HFF-Myc (cell line): ENCODE measurements at regions not wholly inside any gene's neighbourhood (a gene's known extent, or its start where the extent isn't known, plus 50 kb on each side); places are given as distances from the start of the nearest gene placed in this dataset.

Source experiments
- DNase-seq: peaks from one replicate; pipeline ENCODE4 v3.0.0-alpha.2; 2011; ENCODE audit warnings: low read depth; ENCODE audit errors: extremely low read depth
- H3K4me3 ChIP-seq: replicated peaks from 2 replicates; pipeline ENCODE4 v1.5.1; 2011; ENCODE audit warnings: low read depth, mild to moderate bottlenecking, control low read depth, low read length
- TF ChIP-seq, protein P1 (sequence below): IDR thresholded peaks from 2 replicates; pipeline ENCODE4 v1.5.1; 2012; ENCODE audit warnings: mild to moderate bottlenecking, low read depth, low read length, control low read depth; ENCODE audit errors: missing control alignments

DNA sequence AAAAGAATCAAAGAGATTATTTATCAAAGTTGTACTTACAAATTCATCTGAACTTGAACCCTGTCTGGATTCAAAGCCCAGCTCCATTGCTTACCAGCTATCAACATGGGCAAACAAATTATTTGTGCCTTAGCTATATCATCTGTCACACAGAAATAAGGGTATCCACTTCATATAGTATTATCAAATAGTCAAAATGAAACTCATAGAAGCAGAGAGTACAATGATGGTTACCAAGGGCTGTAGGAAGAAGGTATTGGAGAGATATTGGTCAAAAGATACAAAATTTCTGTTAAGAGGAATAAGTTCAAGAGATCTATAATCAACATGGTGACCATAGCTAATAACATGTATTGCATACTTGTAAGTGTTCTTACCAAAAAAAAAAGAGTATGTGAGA is 87.8 kb upstream of the CCDC28A start:
- no peak overlapping the region for H3K4me3 ChIP-seq
- TF ChIP-seq, protein P1, sequence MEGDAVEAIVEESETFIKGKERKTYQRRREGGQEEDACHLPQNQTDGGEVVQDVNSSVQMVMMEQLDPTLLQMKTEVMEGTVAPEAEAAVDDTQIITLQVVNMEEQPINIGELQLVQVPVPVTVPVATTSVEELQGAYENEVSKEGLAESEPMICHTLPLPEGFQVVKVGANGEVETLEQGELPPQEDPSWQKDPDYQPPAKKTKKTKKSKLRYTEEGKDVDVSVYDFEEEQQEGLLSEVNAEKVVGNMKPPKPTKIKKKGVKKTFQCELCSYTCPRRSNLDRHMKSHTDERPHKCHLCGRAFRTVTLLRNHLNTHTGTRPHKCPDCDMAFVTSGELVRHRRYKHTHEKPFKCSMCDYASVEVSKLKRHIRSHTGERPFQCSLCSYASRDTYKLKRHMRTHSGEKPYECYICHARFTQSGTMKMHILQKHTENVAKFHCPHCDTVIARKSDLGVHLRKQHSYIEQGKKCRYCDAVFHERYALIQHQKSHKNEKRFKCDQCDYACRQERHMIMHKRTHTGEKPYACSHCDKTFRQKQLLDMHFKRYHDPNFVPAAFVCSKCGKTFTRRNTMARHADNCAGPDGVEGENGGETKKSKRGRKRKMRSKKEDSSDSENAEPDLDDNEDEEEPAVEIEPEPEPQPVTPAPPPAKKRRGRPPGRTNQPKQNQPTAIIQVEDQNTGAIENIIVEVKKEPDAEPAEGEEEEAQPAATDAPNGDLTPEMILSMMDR: no peak
- DNase-seq: no peak

DNA sequence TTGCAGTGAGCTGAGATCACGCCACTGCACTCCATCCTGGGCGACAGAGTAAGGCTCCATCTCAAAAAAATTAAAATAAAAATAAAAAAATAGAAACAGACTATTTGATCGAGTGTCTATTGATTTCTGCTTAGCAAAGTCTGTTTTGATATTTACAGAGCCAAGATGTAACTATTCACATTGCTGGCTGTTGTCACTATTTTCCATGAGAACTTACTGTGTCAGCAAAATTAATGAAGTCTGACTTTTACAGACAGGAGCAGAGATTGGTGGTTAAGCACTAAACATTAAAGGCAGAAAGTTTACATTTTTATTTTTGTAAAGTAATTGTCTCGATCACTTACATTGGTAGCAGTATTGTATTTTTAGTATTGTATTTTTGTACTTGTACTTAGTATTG is 85.0 kb upstream of the CCDC28A start:
- H3K4me3 ChIP-seq: no peak overlapping the region
- DNase-seq: no peak
- TF ChIP-seq, protein P1: no peak

DNA sequence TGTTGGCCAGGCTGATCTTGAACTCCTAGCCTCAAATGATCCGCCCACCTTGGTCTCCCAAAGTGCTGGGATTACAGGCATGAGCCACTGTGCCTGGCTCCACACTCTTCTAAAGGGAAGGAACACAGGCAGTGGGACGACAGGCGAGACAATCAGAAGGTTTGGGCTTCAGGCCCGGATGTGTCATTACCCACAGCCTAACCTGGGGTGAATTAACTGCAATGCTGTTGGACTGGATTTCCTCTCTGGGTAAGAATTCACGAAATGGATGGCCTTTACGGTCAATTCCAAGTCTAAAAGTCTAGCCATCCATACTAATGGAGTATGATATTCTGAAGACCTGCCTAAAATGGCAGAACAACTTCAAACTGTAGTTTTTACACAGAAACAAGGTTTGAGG is 83.7 kb upstream of the CCDC28A start:
- DNase-seq: no peak
- TF ChIP-seq, protein P1: no peak
- H3K4me3 ChIP-seq: no peak overlapping the region

DNA sequence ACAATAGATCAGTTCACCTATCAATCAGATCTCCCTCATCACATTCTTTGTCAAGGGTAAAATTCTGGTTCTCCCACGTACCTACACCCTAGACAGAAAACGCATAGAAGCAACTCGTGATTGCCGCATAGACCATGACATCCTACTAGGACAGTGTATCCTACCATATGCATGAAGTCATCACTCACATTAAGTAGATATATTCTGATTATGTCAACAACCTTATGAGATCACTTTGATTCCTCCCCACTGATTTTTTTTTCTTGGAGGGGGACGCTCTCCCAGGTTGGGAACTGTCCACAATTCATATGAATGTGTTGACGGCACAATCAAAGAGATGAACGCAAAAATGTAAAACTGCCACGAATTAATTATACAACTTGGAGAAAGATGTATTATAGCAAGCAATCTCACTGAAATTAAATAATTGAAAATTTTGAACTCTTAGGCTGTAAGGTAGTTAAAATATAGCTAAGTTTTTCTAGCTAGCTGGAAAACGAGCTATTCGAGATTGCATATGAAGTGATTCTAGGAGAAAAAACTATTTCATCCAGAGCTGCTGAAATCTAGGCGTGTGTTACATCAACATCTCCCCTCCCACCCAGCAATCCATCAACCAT is 82.5 kb upstream of the CCDC28A start:
- no peak for DNase-seq
- peak overlapping the region; percentile 64 for H3K4me3 ChIP-seq
- TF ChIP-seq, protein P1: no peak

DNA sequence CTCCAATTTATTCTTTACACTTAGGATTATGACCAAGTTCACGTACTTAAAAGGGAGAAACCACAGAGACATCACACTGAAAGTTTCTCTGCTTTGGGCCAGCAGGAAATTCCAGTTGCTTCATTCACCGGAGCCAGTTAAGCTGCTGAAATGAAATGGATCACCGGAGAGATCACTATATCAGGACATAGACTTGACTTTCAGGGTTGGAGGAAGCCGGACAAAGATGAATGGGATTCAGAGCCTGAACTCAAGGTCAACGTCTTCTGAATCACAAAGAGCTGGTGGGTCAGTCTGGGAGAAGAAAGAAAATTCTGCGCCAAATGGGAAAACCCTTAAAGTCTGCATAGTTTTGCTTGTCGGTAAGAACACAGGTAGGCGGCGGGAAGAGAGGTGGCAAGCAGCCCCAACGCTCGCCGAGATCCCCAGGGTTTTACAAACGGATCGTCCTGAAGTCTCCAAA is 81.9 kb upstream of the CCDC28A start:
- H3K4me3 ChIP-seq: peak overlapping the region; percentile 64
- DNase-seq: no peak
- TF ChIP-seq, protein P1: no peak

DNA sequence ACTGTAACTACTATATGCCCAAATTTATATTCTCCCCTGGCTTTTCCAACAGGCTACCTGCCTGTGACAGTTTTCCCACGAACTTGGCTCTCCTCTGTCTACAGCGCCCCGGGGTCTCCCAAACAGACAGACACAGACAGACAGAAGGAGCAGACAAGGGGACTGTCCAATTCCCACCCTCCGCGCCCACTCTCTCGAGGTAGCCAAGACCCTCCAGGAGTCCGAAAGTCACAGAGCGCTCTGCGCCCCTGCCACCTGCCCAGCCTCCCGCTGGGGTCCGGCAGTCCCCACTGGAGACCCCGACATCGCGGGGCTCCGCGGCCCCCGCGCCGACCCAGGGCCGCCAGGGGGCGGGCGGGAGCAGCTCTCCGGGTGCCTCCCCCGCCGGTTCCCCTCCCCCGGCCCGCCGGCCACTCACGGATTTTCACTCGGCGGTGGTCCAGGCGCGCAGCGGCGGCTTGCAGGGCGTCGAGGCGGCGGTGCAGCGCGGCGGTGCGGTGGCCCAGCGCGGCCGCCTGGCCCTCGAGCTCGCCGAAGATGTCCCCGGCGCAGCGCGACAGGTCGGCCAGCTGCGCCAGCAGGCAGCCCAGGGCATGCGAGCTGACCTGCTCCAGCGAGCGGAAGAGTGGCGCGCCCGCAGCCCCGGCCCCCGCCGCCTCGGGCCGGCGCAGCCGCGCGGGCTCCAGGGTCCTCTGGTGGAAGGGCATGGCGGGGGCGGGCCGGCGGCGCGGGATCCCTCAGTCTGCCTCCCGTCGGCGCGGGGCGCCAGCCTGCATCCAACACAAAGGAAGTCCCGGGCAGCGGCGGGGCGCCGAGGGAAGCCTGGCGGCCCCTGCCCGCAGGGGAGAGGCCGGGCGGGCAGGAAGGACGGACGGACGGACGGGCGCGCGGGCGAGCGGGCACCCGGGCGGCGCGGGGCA is 81.3 kb upstream of the CCDC28A start:
- no peak for DNase-seq
- TF ChIP-seq, protein P1: peak; percentile 67
- peak overlapping the region; percentile 64 for H3K4me3 ChIP-seq
